ENCODE measurements at regions not wholly inside any gene's neighbourhood (a gene's known extent, or its start where the extent isn't known, plus 50 kb on each side); places are given as distances from the start of the nearest gene placed in this dataset.

DNA sequence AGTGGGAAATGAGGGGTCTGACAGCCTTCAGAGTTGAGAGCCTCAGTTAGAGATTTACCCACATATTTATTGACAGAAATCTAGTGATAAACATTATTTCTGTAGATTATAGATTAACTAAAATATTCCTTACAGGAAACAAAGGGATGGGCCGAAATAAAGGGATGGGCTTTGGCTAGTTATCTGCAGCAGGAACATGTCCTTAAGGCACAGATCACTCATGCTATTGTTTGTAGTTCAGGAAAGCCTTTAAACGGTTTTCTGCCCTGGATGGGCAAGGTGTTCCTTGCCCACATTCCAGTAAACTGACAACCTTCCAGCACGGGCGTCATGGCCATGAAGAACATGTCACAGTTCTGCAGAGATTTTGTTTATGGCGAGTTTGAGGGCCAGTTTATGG, 154.8 kb upstream of the TOM1L1 start:
- TF ChIP-seq POLR2A (IDR thresholded peaks at IDR 0.05): no peak
- TF ChIP-seq, protein P1, sequence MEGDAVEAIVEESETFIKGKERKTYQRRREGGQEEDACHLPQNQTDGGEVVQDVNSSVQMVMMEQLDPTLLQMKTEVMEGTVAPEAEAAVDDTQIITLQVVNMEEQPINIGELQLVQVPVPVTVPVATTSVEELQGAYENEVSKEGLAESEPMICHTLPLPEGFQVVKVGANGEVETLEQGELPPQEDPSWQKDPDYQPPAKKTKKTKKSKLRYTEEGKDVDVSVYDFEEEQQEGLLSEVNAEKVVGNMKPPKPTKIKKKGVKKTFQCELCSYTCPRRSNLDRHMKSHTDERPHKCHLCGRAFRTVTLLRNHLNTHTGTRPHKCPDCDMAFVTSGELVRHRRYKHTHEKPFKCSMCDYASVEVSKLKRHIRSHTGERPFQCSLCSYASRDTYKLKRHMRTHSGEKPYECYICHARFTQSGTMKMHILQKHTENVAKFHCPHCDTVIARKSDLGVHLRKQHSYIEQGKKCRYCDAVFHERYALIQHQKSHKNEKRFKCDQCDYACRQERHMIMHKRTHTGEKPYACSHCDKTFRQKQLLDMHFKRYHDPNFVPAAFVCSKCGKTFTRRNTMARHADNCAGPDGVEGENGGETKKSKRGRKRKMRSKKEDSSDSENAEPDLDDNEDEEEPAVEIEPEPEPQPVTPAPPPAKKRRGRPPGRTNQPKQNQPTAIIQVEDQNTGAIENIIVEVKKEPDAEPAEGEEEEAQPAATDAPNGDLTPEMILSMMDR (IDR thresholded peaks at IDR 0.05): no peak
- Histone ChIP-seq H3K9me3 (no peaks in the 10 kb centered on the region), H3K27me3 (no peaks in the 10 kb centered on the region), H3K27ac (peak overlapping the region in 2 of 3 donors; percentile 40 to 67), H3K4me1 (peaks cover 18 to 34% of the 10 kb centered on the region in 2 donors), H3K36me3 (no peaks in the 10 kb centered on the region), H3K4me3 (replicated peaks in 1 of 3) (no peak overlapping the region)
- 86% methylated on average over 5 of the region's 5 CpGs for WGBS, 2 donors
- no peak for DNase-seq
- intact Hi-C loops (cut with DNase I): no loop called here

DNA sequence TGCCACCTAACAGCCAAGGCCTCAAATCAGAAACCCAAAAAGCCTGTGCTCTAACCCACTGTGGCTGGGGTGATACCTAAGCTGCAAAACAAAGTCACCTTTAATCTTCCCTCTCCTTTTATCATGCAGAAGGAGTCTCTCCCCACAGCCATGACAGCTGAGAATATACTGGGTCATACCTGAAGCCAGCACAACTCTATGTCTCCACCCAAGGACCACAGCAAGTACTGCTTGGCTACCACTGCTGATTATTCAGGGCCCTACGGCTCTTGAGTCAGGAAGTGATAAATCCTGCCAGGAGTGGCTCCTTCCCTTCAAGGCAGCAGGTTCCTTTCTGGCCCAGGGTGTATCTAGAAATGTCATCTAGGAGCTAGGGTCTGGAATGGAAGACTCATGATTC, 151.5 kb upstream of the TOM1L1 start:
- WGBS, 2 donors: 60% methylated on average over 1 of the region's 1 CpG; no CpG with 5 or more reads in 1 of the 2 donors
- Histone ChIP-seq H3K27ac (no peak overlapping the region), H3K36me3 (no peaks in the 10 kb centered on the region), H3K27me3 (no peaks in the 10 kb centered on the region), H3K4me1 (peaks cover 0 to 8% of the 10 kb centered on the region in 2 donors), H3K9me3 (no peaks in the 10 kb centered on the region), H3K4me3 (replicated peaks in 1 of 3) (no peak overlapping the region)
- TF ChIP-seq, protein P1 (IDR thresholded peaks at IDR 0.05): no peak
- TF ChIP-seq POLR2A (IDR thresholded peaks at IDR 0.05): no peak
- DNase-seq: no peak
- intact Hi-C loops (cut with DNase I): no loop called here

DNA sequence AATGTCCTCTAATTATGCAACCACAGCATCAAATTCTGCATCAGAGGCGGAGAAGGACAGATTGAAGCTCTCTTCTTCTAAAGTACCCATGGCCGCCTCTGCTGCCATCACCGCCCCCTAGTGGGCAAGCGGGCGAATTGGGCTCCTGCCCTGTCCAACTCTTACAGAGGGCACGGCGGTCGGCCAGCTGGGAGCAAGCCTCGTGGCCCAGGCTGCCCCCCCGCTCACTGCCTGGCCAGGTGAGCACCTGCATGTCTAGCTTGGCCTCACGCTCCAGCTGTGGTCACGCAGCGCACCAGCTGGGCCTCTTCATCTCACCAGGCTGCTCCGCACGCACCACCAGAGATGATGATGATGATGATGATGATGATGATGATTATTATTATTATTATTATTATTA, 146.1 kb upstream of the TOM1L1 start:
- Histone ChIP-seq H3K36me3 (no peaks in the 10 kb centered on the region), H3K4me3 (replicated peaks in 1 of 3) (no peak overlapping the region), H3K27me3 (no peaks in the 10 kb centered on the region), H3K9me3 (no peaks in the 10 kb centered on the region), H3K27ac (no peak overlapping the region), H3K4me1 (no peaks in the 10 kb centered on the region)
- no peak for DNase-seq
- WGBS, 2 donors: 83 to 84% methylated on average over 10 to 11 of the region's 15 CpGs
- intact Hi-C loops (cut with DNase I): no loop called here
- no peak for TF ChIP-seq POLR2A (IDR thresholded peaks at IDR 0.05)
- TF ChIP-seq, protein P1 (IDR thresholded peaks at IDR 0.05): peak in 1 of 6 experiments; percentile 14

DNA sequence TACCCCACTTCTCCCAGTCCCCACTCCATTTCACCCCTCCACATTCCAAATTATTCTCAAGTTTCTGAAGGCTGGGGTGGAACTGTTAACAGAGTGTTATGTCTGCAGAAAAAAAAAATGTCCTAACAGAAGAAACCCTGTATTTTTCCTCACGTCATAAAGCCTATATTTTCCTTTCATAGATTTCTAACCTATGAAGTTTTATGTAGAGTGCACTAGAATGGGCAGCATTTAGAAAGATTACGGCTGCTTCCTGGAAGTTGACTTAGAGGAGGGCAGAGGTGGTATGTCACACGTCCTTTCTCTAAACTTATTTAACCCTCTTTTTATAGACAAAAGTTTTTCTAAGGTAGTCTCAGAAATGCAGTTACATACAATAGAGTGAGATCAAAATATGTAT, 139.8 kb upstream of the TOM1L1 start:
- WGBS, 2 donors: 64 to 67% methylated on average over 3 of the region's 3 CpGs
- no peak overlapping the region for H3K4me3 ChIP-seq (replicated peaks in 1 of 3)
- H3K27me3 ChIP-seq: no peaks in the 10 kb centered on the region
- H3K9me3 ChIP-seq: no peaks in the 10 kb centered on the region
- intact Hi-C loops (cut with DNase I): no loop called here
- no peak for DNase-seq
- TF ChIP-seq POLR2A (IDR thresholded peaks at IDR 0.05): no peak
- TF ChIP-seq, protein P1 (IDR thresholded peaks at IDR 0.05): no peak
- H3K27ac ChIP-seq: no peak overlapping the region
- H3K4me1 ChIP-seq: no peaks in the 10 kb centered on the region
- no peaks in the 10 kb centered on the region for H3K36me3 ChIP-seq

DNA sequence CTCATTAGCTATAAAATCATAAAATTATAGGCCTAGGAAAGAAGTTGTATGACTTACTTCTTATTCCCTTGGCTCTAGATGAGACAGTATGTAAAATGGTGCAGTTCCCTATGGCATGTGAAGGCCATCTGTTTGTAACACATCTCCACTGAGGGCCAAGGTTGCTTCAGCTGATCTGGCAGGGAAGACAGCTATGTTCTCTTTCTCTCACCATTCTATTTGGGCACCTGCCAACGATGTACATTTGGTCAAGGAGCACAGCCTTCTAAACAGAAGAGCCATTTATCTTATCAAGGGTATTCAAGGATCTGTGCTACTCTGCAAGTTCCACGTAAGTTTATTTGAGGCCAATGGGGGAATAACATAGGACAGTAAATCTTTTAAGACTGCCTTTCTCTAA, 129.8 kb upstream of the TOM1L1 start:
- 40 to 57% methylated on average over 2 of the region's 2 CpGs for WGBS, 2 donors

More for the DNA sequence above, 129.8 kb upstream of the TOM1L1 start:
- Histone ChIP-seq H3K27ac (peak overlapping the region; percentile 2 to 69 (median 60)), H3K4me1 (peaks cover 18 to 19% of the 10 kb centered on the region in 2 donors), H3K9me3 (no peaks in the 10 kb centered on the region), H3K27me3 (no peaks in the 10 kb centered on the region), H3K4me3 (replicated peaks in 1 of 3) (no peak overlapping the region), H3K36me3 (no peaks in the 10 kb centered on the region)
- TF ChIP-seq, protein P1 (IDR thresholded peaks at IDR 0.05): no peak
- TF ChIP-seq POLR2A (IDR thresholded peaks at IDR 0.05): no peak
- DNase-seq: no peak
- intact Hi-C loops (cut with DNase I): no loop called here
